ENCODE measurements at regions not wholly inside any gene's neighbourhood (a gene's known extent, or its start where the extent isn't known, plus 50 kb on each side); places are given as distances from the start of the nearest gene placed in this dataset.

DNA sequence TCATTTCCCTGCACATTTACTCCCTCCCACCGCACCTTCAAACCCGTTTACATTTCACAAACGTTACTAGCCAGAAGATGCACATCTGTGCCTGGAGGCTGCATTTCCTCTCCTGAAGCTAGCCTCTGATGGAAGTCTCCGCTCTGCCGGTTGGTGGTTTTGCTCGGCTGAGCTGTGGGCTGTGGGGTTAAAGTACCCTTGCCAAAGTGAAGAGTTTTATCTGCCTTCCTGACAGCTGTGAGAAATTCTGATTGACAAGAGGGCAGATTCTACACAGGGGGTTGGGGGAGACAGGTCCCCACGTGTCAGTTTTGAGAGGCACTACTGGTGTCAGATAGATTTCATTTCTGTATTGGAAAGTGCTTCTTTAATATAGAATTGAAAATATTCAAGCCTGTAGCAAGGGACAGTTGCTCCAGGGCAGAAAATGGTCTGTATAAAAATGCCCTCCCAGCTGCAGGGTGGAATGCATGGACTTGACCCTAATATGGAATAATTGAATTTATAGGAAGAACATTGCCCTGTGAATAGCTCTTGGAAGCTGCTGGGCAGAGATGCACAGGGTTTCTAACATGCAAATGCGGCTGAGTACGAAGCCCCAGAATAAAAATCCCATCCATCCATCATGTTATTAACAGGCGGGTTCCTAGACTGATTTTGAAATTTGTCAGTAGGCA, 201.1 kb upstream of the RGMA start:
- no peaks in the 10 kb centered on the region for H3K27me3 ChIP-seq
- peak overlapping the region; percentile 67; the same call in 1 of the 2 replicates for H3K9ac ChIP-seq
- H4K20me1 ChIP-seq, result no peaks in the 10 kb centered on the region
- peaks cover 67% of the 10 kb centered on the region for H3K4me1 ChIP-seq
- no peak for TF ChIP-seq Cebpa-rat (IDR thresholded peaks at IDR 0.05)
- H3K27ac ChIP-seq, result peak overlapping the region; percentile 95
- no peaks in the 10 kb centered on the region; the same call in 1 of the 2 replicates for H3K9me3 ChIP-seq
- H3K4me3 ChIP-seq, result peak overlapping the region; percentile 30; the same call in 1 of the 2 replicates
- H3K36me3 ChIP-seq, result no peaks in the 10 kb centered on the region
- peak overlapping the region; percentile 80 for H3K4me2 ChIP-seq

DNA sequence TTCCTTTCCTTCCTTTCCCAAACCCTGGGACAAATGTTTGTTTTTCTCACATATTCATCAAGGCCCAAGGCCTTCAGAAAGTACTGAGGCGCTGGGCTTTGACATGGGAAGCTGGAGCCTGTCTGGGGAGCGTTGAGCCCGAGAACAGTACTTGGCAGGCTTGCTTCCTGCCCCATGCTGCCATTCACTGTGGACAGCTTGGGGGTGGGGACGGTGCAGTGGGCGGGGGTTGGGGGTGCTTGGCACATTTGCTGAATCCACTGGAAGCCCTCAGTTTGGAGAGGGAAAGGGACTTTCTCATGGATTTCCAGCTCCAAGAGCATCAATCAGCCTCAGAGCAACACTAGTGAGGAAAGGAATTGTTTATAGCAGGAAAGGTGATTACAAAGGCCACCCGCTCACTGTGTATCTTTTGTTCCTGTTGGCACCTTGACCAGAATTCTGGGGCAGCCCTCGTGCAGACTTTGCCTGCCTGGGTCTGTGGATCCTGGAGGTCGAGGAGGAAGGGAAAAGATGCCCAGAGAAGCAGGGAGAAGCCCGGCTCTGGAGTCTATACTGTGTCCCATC, 199.8 kb upstream of the RGMA start:
- H3K4me3 ChIP-seq, result no peak overlapping the region
- no peaks in the 10 kb centered on the region for H3K27me3 ChIP-seq
- no peaks in the 10 kb centered on the region for H4K20me1 ChIP-seq
- no peaks in the 10 kb centered on the region; the same call in 1 of the 2 replicates for H3K9me3 ChIP-seq
- peak overlapping the region; percentile 67 for H3K9ac ChIP-seq
- H3K27ac ChIP-seq, result peak overlapping the region; percentile 95
- peaks cover 80% of the 10 kb centered on the region for H3K4me1 ChIP-seq
- H3K4me2 ChIP-seq, result peak overlapping the region; percentile 80
- TF ChIP-seq Cebpa-rat (IDR thresholded peaks at IDR 0.05), result no peak
- no peaks in the 10 kb centered on the region for H3K36me3 ChIP-seq

DNA sequence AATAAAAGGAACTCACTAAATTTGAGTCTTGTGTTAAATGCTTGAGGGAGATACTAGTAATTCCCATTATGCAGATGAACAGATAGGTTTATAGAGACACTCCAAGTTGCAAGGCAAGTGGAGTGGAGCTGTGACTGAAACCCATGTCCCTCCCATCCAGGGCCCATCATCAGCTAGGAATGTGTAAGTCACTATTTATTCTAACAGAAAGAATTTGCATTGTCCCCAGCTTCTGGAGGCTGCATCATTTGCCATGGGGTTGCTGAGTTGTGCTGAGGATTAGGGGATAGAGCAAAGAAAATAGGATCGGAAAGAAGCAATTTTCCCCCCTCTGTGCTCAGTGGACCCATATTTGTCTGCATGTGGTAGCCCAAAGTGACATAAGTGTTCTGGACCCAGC, 197.4 kb upstream of the RGMA start:
- Histone ChIP-seq H3K4me2 (no peak overlapping the region), H3K27ac (no peak overlapping the region), H3K36me3 (no peaks in the 10 kb centered on the region), H3K27me3 (no peaks in the 10 kb centered on the region), H3K9me3 (no peaks in the 10 kb centered on the region), H3K4me1 (peaks cover 82% of the 10 kb centered on the region), H3K9ac (no peak overlapping the region), H3K4me3 (no peak overlapping the region), H4K20me1 (no peaks in the 10 kb centered on the region)
- no peak for TF ChIP-seq Cebpa-rat (IDR thresholded peaks at IDR 0.05)

DNA sequence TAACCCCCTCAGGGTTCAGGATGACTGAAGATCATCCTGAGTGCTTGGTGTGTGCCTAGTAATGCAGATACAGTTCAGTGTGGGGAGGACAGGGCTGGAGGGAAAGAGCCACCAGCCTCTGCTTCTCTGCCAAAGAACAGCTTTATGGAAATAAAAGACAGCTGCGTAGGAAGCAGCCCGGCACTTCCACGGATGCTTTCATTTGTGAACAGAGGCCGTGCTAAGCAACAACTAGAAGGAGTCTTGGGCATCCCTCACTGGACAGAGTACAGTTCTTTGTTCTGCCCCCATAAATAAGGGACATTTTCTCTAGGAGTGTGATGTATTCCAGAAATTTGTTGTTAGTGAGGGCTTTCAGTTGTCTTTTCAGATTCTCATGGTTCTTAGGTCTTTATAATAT, 194.8 kb upstream of the RGMA start:
- H4K20me1 ChIP-seq, result no peaks in the 10 kb centered on the region
- no peaks in the 10 kb centered on the region for H3K36me3 ChIP-seq
- peaks cover 84% of the 10 kb centered on the region for H3K4me1 ChIP-seq
- TF ChIP-seq Cebpa-rat (IDR thresholded peaks at IDR 0.05), result no peak
- 0 out of 2 replicates have a peak overlapping the region, but pooled peaks have one; percentile 13 for H3K27ac ChIP-seq
- no peaks in the 10 kb centered on the region for H3K9me3 ChIP-seq
- no peak overlapping the region for H3K4me2 ChIP-seq
- H3K4me3 ChIP-seq, result no peak overlapping the region
- H3K9ac ChIP-seq, result no peak overlapping the region
- H3K27me3 ChIP-seq, result no peaks in the 10 kb centered on the region

DNA sequence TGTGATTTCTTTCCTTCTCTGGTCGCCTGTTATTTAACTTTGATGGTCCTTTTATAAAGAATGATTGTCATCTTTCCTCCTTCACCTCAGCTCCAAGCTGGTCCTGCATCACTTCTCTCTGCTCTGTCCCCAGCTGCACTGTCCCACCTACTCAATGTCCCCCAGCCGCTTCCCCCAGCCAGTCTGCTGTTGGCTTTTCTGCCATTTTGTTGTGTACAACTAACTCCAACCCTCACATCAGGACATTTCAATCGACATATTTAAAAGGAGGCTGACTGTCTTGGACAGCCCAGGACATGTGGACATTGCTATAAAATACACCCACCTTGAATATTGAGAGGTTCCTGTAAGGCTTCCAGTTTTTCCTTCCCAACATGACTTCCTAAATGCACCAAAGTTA, 193.8 kb upstream of the RGMA start:
- Histone ChIP-seq H4K20me1 (no peaks in the 10 kb centered on the region), H3K27me3 (no peaks in the 10 kb centered on the region)

DNA sequence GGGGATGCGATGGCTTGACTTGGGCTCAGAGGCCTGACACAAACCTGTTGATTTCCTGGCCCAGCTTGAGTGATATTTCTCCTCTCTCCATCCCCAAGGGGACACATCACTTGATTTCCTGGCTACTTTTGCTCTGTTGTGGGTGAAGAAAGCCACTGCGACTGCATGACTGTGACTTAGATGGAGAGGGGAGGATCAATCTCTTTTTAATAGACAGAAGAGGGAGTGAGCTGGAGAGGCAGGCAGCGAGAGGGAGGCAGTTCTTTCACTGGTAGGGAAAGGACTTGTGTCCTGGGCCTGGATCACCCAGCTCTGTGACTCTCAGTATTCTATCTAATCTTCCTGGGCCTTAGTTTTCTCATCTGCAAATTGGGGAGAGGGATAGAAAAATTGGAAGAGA, 189.8 kb upstream of the RGMA start:
- peak overlapping the region; percentile 86 for H3K4me2 ChIP-seq
- H3K4me3 ChIP-seq, result no peak overlapping the region
- no peak for TF ChIP-seq Cebpa-rat (IDR thresholded peaks at IDR 0.05)
- H3K9me3 ChIP-seq, result peaks cover 7% of the 10 kb centered on the region; the same call in 1 of the 2 replicates
- peak overlapping the region; percentile 91 for H3K27ac ChIP-seq
- no peaks in the 10 kb centered on the region for H3K36me3 ChIP-seq
- H3K9ac ChIP-seq, result peak overlapping the region; percentile 81; the same call in 1 of the 2 replicates
- H4K20me1 ChIP-seq, result no peaks in the 10 kb centered on the region
- H3K27me3 ChIP-seq, result no peaks in the 10 kb centered on the region
- peaks cover 83% of the 10 kb centered on the region for H3K4me1 ChIP-seq

More for the DNA sequence above, 193.8 kb upstream of the RGMA start:
- H3K27ac ChIP-seq, result no peak overlapping the region
- H3K9me3 ChIP-seq, result no peaks in the 10 kb centered on the region
- no peak overlapping the region for H3K4me2 ChIP-seq
- peaks cover 84% of the 10 kb centered on the region for H3K4me1 ChIP-seq
- no peaks in the 10 kb centered on the region for H3K36me3 ChIP-seq
- H3K9ac ChIP-seq, result no peak overlapping the region
- TF ChIP-seq Cebpa-rat (IDR thresholded peaks at IDR 0.05), result no peak
- no peak overlapping the region for H3K4me3 ChIP-seq

DNA sequence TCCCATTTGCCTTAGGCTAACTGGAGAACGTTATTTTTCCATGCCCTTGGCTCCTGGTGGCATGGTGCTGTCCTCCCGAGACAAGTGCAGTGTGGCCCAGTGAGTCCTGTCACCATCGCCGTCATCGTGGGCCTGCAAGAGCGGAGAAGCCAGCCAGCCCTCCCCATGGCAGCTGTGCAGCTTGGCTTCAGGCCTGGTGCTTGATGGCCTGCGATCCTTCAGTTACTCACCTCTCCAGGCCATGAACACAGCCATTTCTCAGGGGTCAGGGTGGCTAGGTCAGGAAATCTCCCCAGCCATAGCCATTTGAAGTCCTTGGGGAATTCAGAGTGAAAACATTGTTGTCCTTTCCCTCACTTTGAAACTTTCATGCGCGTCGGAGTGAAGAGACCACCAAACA, 189.0 kb upstream of the RGMA start:
- Histone ChIP-seq H3K4me3 (no peak overlapping the region), H3K27me3 (no peaks in the 10 kb centered on the region), H3K9ac (peak overlapping the region; percentile 45; the same call in 1 of the 2 replicates), H3K4me2 (peak overlapping the region; percentile 86), H3K27ac (peak overlapping the region; percentile 91), H4K20me1 (no peaks in the 10 kb centered on the region), H3K4me1 (peaks cover 80% of the 10 kb centered on the region), H3K9me3 (peaks cover 12% of the 10 kb centered on the region; the same call in 1 of the 2 replicates), H3K36me3 (no peaks in the 10 kb centered on the region)
- no peak for TF ChIP-seq Cebpa-rat (IDR thresholded peaks at IDR 0.05)

DNA sequence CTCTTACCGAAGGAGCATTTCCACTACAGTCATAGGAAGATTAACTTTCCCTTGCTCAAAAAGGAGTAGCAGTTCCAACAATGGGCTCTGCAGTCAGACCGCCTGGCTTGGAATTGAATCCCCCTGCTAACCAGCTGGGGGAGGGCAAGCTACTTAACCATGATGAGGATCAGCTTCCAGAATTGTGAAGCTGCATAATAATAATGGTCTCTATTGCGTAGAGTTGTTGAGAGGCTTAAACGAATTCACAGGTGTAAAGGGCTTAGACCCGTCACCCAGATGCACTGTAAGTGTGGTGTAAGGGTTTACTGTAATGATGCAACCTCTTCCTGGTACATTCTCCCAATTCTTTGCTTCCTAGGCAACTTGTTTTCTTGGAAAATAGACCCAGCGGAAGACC, 185.2 kb upstream of the RGMA start:
- Histone ChIP-seq H3K27ac (no peak overlapping the region), H3K4me2 (no peak overlapping the region), H4K20me1 (no peaks in the 10 kb centered on the region), H3K27me3 (no peaks in the 10 kb centered on the region), H3K9me3 (peaks cover 48% of the 10 kb centered on the region), H3K9ac (no peak overlapping the region), H3K4me1 (peaks cover 60% of the 10 kb centered on the region), H3K4me3 (no peak overlapping the region), H3K36me3 (peaks cover 9% of the 10 kb centered on the region; the same call in 1 of the 2 replicates)
- TF ChIP-seq Cebpa-rat (IDR thresholded peaks at IDR 0.05), result no peak

DNA sequence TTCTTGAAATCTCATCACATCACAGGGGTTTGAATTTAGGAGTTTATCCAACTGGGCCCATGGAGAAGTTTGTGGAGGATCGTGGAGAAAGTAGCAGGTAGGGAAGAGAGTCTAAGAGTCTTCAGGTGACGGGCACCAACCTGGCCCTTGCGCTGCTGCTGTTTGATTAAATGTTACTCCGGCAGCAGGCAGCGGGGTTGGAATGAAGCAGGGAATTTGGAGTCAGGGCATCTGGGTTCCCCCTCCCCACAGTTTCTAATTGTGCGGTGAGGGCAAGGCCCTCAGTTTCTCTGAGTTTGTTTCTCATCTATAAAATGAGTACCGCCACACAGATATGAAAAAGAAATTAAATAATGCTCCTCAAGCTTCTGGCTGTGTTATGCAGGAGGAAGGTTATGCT, 182.9 kb upstream of the RGMA start:
- no peak overlapping the region for H3K4me3 ChIP-seq
- no peak overlapping the region for H3K27ac ChIP-seq
- peaks cover 36% of the 10 kb centered on the region for H3K4me1 ChIP-seq
- H3K36me3 ChIP-seq, result peaks cover 9% of the 10 kb centered on the region; the same call in 1 of the 2 replicates
- no peaks in the 10 kb centered on the region for H3K27me3 ChIP-seq
- no peak overlapping the region for H3K4me2 ChIP-seq
- H4K20me1 ChIP-seq, result no peaks in the 10 kb centered on the region
- peaks cover 53% of the 10 kb centered on the region for H3K9me3 ChIP-seq
- TF ChIP-seq Cebpa-rat (IDR thresholded peaks at IDR 0.05), result no peak
- no peak overlapping the region for H3K9ac ChIP-seq

DNA sequence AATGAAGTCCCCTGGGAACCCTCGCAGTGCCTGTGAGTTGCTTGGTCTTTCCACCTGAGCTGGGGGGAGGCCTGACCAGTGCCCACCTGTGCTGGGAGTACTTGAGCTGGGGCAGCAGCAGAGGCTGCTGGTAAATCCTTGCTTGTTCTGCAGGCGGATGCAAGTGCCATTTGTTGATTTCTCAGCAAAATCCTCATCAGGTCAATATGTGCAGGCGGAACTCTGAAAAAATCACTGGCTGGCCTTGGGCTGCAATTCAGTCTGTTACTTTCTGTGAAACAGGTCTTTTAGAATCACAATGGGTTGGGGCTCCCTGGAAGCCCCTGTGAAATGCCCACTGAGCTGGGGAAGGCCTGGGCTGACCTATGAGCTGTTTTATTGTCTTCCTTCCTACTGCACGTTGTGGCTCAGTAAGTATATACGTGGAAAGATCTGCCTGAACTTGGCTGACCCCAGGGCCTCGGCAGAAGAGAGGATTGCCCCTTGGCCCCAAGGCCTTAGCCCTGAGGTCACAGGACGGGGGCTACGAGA, 182.0 kb upstream of the RGMA start:
- H3K36me3 ChIP-seq, result peaks cover 9% of the 10 kb centered on the region; the same call in 1 of the 2 replicates
- TF ChIP-seq Cebpa-rat (IDR thresholded peaks at IDR 0.05), result no peak
- no peak overlapping the region for H3K4me3 ChIP-seq
- H3K4me2 ChIP-seq, result peak overlapping the region; percentile 36
- H3K9me3 ChIP-seq, result peaks cover 53% of the 10 kb centered on the region
- H4K20me1 ChIP-seq, result no peaks in the 10 kb centered on the region
- H3K27me3 ChIP-seq, result no peaks in the 10 kb centered on the region
- H3K27ac ChIP-seq, result peak overlapping the region; percentile 41
- H3K9ac ChIP-seq, result no peak overlapping the region
- H3K4me1 ChIP-seq, result peaks cover 32% of the 10 kb centered on the region
